ENCODE measurements at regions not wholly inside any gene's neighbourhood (a gene's known extent, or its start where the extent isn't known, plus 50 kb on each side); places are given as distances from the start of the nearest gene placed in this dataset.

- POLR2A ChIA-PET, result no interaction called here
Observed at GRCh38 chr21:21818898-21819297, 820.7 kb downstream of the NCAM2 start.

GRCh38 chr21:21828130-21828529 is 829.9 kb downstream of the NCAM2 start:
- H3K27me3 ChIP-seq (ENCODE audit: control insufficient read depth, insufficient read depth, low read length), result no peaks in the 10 kb centered on the region
- H3K36me3 ChIP-seq (ENCODE audit: control insufficient read depth, insufficient read depth, low read length), result no peaks in the 10 kb centered on the region
- no peak overlapping the region for H3K4me3 ChIP-seq (ENCODE audit: low read depth, low read length)
- ChIA-PET CTCF (no interaction called here), POLR2A (no interaction called here)
- no peak for DNase-seq (ENCODE audit: low read depth)
- TF ChIP-seq CTCF (IDR thresholded peaks at IDR 0.05; ENCODE audit: insufficient read depth, low read depth, low read length), result no peak

More at GRCh38 chr21:21818898-21819297, 820.7 kb downstream of the NCAM2 start:
- no peak overlapping the region for H3K4me3 ChIP-seq (ENCODE audit: low read depth, low read length)
- no peaks in the 10 kb centered on the region for H3K27me3 ChIP-seq (ENCODE audit: control insufficient read depth, insufficient read depth, low read length)
- no peak for TF ChIP-seq CTCF (IDR thresholded peaks at IDR 0.05; ENCODE audit: insufficient read depth, low read depth, low read length)
- no peak for DNase-seq (ENCODE audit: low read depth)
- no peaks in the 10 kb centered on the region for H3K36me3 ChIP-seq (ENCODE audit: control insufficient read depth, insufficient read depth, low read length)
- CTCF ChIA-PET, result no interaction called here

GRCh38 chr21:21831036-21831435 is 832.8 kb downstream of the NCAM2 start:
- Histone ChIP-seq H3K27me3 (ENCODE audit: control insufficient read depth, insufficient read depth, low read length) (no peaks in the 10 kb centered on the region), H3K4me3 (ENCODE audit: low read depth, low read length) (no peak overlapping the region), H3K36me3 (ENCODE audit: control insufficient read depth, insufficient read depth, low read length) (no peaks in the 10 kb centered on the region)
- TF ChIP-seq CTCF (IDR thresholded peaks at IDR 0.05; ENCODE audit: insufficient read depth, low read depth, low read length), result no peak
- POLR2A ChIA-PET, result no interaction called here
- no peak for DNase-seq (ENCODE audit: low read depth)
- CTCF ChIA-PET, result interaction anchor here (0.6 kb wide), 1 partner anchor 91 kb away, joined by 4 read pairs; no protein-coding TSS in a partner anchor

- Histone ChIP-seq H3K4me3 (ENCODE audit: low read depth, low read length) (no peak overlapping the region), H3K27me3 (ENCODE audit: control insufficient read depth, insufficient read depth, low read length) (no peaks in the 10 kb centered on the region), H3K36me3 (ENCODE audit: control insufficient read depth, insufficient read depth, low read length) (no peaks in the 10 kb centered on the region)
- CTCF ChIA-PET, result no interaction called here
- no peak for TF ChIP-seq CTCF (IDR thresholded peaks at IDR 0.05; ENCODE audit: insufficient read depth, low read depth, low read length)
- POLR2A ChIA-PET, result no interaction called here
- DNase-seq (ENCODE audit: low read depth), result no peak
Observed at GRCh38 chr21:21845901-21846300, 847.7 kb downstream of the NCAM2 start.

GRCh38 chr21:21851205-21851604 is 853.0 kb downstream of the NCAM2 start:
- TF ChIP-seq CTCF (IDR thresholded peaks at IDR 0.05; ENCODE audit: insufficient read depth, low read depth, low read length), result no peak
- ChIA-PET POLR2A (no interaction called here), CTCF (no interaction called here)
- H3K4me3 ChIP-seq (ENCODE audit: low read depth, low read length), result no peak overlapping the region
- no peaks in the 10 kb centered on the region for H3K36me3 ChIP-seq (ENCODE audit: control insufficient read depth, insufficient read depth, low read length)
- H3K27me3 ChIP-seq (ENCODE audit: control insufficient read depth, insufficient read depth, low read length), result no peaks in the 10 kb centered on the region
- DNase-seq (ENCODE audit: low read depth), result no peak
